GM23338 (cell line): ENCODE measurements at regions not wholly inside any gene's neighbourhood (a gene's known extent, or its start where the extent isn't known, plus 50 kb on each side); places are given as distances from the start of the nearest gene placed in this dataset.

Experiments
- ATAC-seq: fragments of 200-7000 bp; cut with Tn5 transposase; 3 replicates; pipeline ENCODE4 v1.9.1; 2020
- DNase-seq: peaks from one replicate; pipeline ENCODE4 v3.0.0-alpha.2; 2015; ENCODE audit warnings: low spot score
- H2AFZ ChIP-seq: fragments of 200-600 bp; sonication (generic); 2 replicates; pipeline ENCODE4 v1.8.0; 2016; ENCODE audit warnings: antibody characterized with exemption, mild to moderate bottlenecking, moderate library complexity
- H3F3A ChIP-seq: fragments of 200-600 bp; sonication (generic); replicated peaks from 2 replicates; pipeline ENCODE4 v1.8.0; 2017; ENCODE audit warnings: antibody characterized with exemption, mixed run types, low read depth
- H3K27ac ChIP-seq: fragments of 200-600 bp; sonication (generic); 2 replicates; pipeline ENCODE4 v1.6.1; 2016; ENCODE audit warnings: low read depth
- H3K27me3 ChIP-seq: fragments of 200-600 bp; sonication (generic); 2 replicates; pipeline ENCODE4 v1.8.0; 2016; ENCODE audit warnings: mild to moderate bottlenecking, mixed run types, moderate library complexity; ENCODE audit not compliant: insufficient read depth
- H3K36me3 ChIP-seq: fragments of 200-600 bp; sonication (generic); 2 replicates; pipeline ENCODE4 v1.8.0; 2016; ENCODE audit warnings: mild to moderate bottlenecking; ENCODE audit not compliant: insufficient read depth
- H3K4me1 ChIP-seq: fragments of 200-600 bp; sonication (generic); 2 replicates; pipeline ENCODE4 v1.8.0; 2016; ENCODE audit warnings: mild to moderate bottlenecking, moderate library complexity; ENCODE audit not compliant: insufficient read depth
- H3K4me2 ChIP-seq: fragments of 200-600 bp; sonication (generic); 2 replicates; pipeline ENCODE4 v1.7.1; 2017; ENCODE audit warnings: mixed run types
- H3K4me3 ChIP-seq: fragments of 200-600 bp; sonication (generic); 2 replicates; pipeline ENCODE4 v1.6.1; 2016; ENCODE audit warnings: mixed run types
- H3K79me2 ChIP-seq: fragments of 200-600 bp; sonication (generic); replicated peaks from 2 replicates; pipeline ENCODE4 v1.8.0; 2017; ENCODE audit warnings: mild to moderate bottlenecking; ENCODE audit not compliant: insufficient read depth
- H3K9me2 ChIP-seq: fragments of 200-600 bp; sonication (generic); 2 replicates; pipeline ENCODE4 v1.8.0; 2017; ENCODE audit not compliant: insufficient read depth
- H4K20me1 ChIP-seq: fragments of 200-600 bp; sonication (generic); replicated peaks from 2 replicates; pipeline ENCODE4 v1.8.0; 2017; ENCODE audit warnings: mild to moderate bottlenecking; ENCODE audit not compliant: insufficient read depth
- H3K27ac Mint-ChIP-seq: 2 replicates; pipeline ENCODE4 v1.8.0; 2020; ENCODE audit warnings: inconsistent platforms, mild to moderate bottlenecking, moderate library complexity, mixed read lengths
- H3K27me3 Mint-ChIP-seq: 3 replicates; pipeline ENCODE4 v1.8.0; 2022; ENCODE audit warnings: low read depth, mild to moderate bottlenecking, moderate library complexity, mixed read lengths, inconsistent platforms; ENCODE audit not compliant: insufficient read depth, poor library complexity
- H3K36me3 Mint-ChIP-seq: 3 replicates; pipeline ENCODE4 v1.8.0; 2021; ENCODE audit warnings: low read depth, mild to moderate bottlenecking, inconsistent platforms, moderate library complexity, mixed read lengths
- H3K4me1 Mint-ChIP-seq: 3 replicates; pipeline ENCODE4 v1.8.0; 2020; ENCODE audit warnings: mild to moderate bottlenecking, inconsistent platforms, mixed read lengths
- H3K4me3 Mint-ChIP-seq: 3 replicates; pipeline ENCODE4 v1.8.0; 2021; ENCODE audit warnings: moderate library complexity, mild to moderate bottlenecking, inconsistent platforms, mixed read lengths
- H3K9me3 Mint-ChIP-seq: 3 replicates; pipeline ENCODE4 v1.8.0; 2020; ENCODE audit warnings: moderate library complexity, mild to moderate bottlenecking, inconsistent platforms, mixed read lengths
- CREB1 ChIP-seq: fragments of 250-450 bp; sonication (Bioruptor Pico); IDR thresholded peaks from 2 replicates; pipeline ENCODE4 v1.5.0; 2020; ENCODE audit warnings: low read depth, mild to moderate bottlenecking, moderate library complexity
- CTCF ChIP-seq, 2 experiments: fragments of 200-600 bp in 1 of 2; sonication (generic) in 1 of 2; conservative IDR thresholded peaks; 2 replicates each; pipeline versions ENCODE4 v1.5.1 to v1.6.1; 2016 to 2017; ENCODE audit warnings: antibody characterized with exemption in 2 of 2, low read depth in 2 of 2, mild to moderate bottlenecking in 2 of 2, moderate library complexity in 1 of 2
- ETS1 ChIP-seq: IDR thresholded peaks from 2 replicates; pipeline ENCODE4 v1.6.1; 2016; ENCODE audit warnings: antibody characterized with exemption
- EZH2 ChIP-seq: fragments of 200-600 bp; sonication (generic); IDR thresholded peaks from one replicate; pipeline ENCODE4 v1.8.0; 2017; ENCODE audit warnings: antibody characterized with exemption, mild to moderate bottlenecking, low read depth; ENCODE audit not compliant: unreplicated experiment
- EZH2phosphoT487 ChIP-seq: fragments of 200-600 bp; sonication (generic); IDR thresholded peaks from one replicate; pipeline ENCODE4 v1.8.1; 2018; ENCODE audit warnings: antibody characterized with exemption; ENCODE audit not compliant: unreplicated experiment
- JUNB ChIP-seq: IDR thresholded peaks from one replicate; pipeline ENCODE4 v1.6.1; 2016; ENCODE audit warnings: antibody characterized with exemption; ENCODE audit not compliant: unreplicated experiment
- NANOG ChIP-seq: IDR thresholded peaks from 2 replicates; pipeline ENCODE4 v1.6.1; 2016; ENCODE audit warnings: antibody characterized with exemption, borderline replicate concordance
- POLR2AphosphoS5 ChIP-seq: IDR thresholded peaks from 2 replicates; pipeline ENCODE4 v1.6.1; 2016; ENCODE audit warnings: antibody characterized with exemption, low read depth
- STAT1 ChIP-seq: IDR thresholded peaks from one replicate; pipeline ENCODE4 v1.6.1; 2016; ENCODE audit warnings: antibody characterized with exemption; ENCODE audit not compliant: unreplicated experiment
- ZNF114 ChIP-seq: fragments of 250-450 bp; sonication (Bioruptor Pico); IDR thresholded peaks from 2 replicates; pipeline ENCODE4 v1.5.0; 2020; ENCODE audit warnings: mild to moderate bottlenecking, moderate library complexity
- ZNF331 ChIP-seq: fragments of 250-450 bp; sonication (Bioruptor Pico); IDR thresholded peaks from 2 replicates; pipeline ENCODE4 v1.5.0; 2020; ENCODE audit warnings: low read depth, mild to moderate bottlenecking, moderate library complexity

GRCh38 chr2:195582188-195582587 lies 74.8 kb upstream of the SLC39A10 start:
- Histone ChIP-seq H3F3A (no peaks in the 10 kb centered on the region), H3K4me2 (no peak overlapping the region), H3K36me3 (no peaks in the 10 kb centered on the region), H4K20me1 (no peaks in the 10 kb centered on the region), H3K4me1 (peaks cover under 1% of the 10 kb centered on the region), H3K79me2 (peaks cover 10% of the 10 kb centered on the region), H3K27me3 (no peaks in the 10 kb centered on the region), H3K9me2 (0 out of 2 replicates have a peak, but pooled peaks cover 5% of the 10 kb centered on the region), H3K27ac (no peak overlapping the region), H2AFZ (no peak overlapping the region), H3K4me3 (no peak overlapping the region)
- Mint-ChIP-seq H3K4me3 (no peak overlapping the region), H3K9me3 (no peaks in the 10 kb centered on the region), H3K36me3 (no peaks in the 10 kb centered on the region), H3K4me1 (peaks cover 11% of the 10 kb centered on the region; the same call in 2 of the 3 replicates), H3K27ac (no peak overlapping the region; the same call in 1 of the 2 replicates), H3K27me3 (no peaks in the 10 kb centered on the region)
- ATAC-seq (no peak), DNase-seq (no peak)
- TF ChIP-seq STAT1 (no peak), NANOG (no peak), ETS1 (no peak), CREB1 (no peak), JUNB (no peak), POLR2AphosphoS5 (no peak), ZNF331 (CRISPR knock-in tag) (no peak), EZH2phosphoT487 (no peak), ZNF114 (no peak)

- Mint-ChIP-seq H3K9me3 (no peaks in the 10 kb centered on the region), H3K27ac (no peak overlapping the region), H3K36me3 (no peaks in the 10 kb centered on the region), H3K27me3 (no peaks in the 10 kb centered on the region), H3K4me1 (no peaks in the 10 kb centered on the region; the same call in 2 of the 3 replicates), H3K4me3 (no peak overlapping the region)
- Histone ChIP-seq H2AFZ (peak overlapping the region; percentile 11; the same call in 1 of the 2 replicates), H3K9me2 (0 out of 2 replicates have a peak, but pooled peaks cover 5% of the 10 kb centered on the region), H3K4me1 (no peaks in the 10 kb centered on the region), H3K27me3 (no peaks in the 10 kb centered on the region), H3K27ac (no peak overlapping the region), H3K4me2 (no peak overlapping the region), H3F3A (no peaks in the 10 kb centered on the region), H3K4me3 (no peak overlapping the region), H3K79me2 (no peaks in the 10 kb centered on the region), H4K20me1 (no peaks in the 10 kb centered on the region), H3K36me3 (no peaks in the 10 kb centered on the region)
- ATAC-seq (no peak), DNase-seq (no peak)
- TF ChIP-seq EZH2phosphoT487 (no peak), POLR2AphosphoS5 (no peak), EZH2 (no peak), JUNB (no peak), ZNF331 (CRISPR knock-in tag) (no peak), CTCF (conservative IDR thresholded peaks at IDR 0.05; ENCODE audit: low read depth in 2 of 2) (no peak)
Observed at GRCh38 chr2:195579776-195580555, 77.1 kb upstream of the SLC39A10 start.
